Endothelial cell of umbilical vein (primary cell): ENCODE measurements at regions not wholly inside any gene's neighbourhood (a gene's known extent, or its start where the extent isn't known, plus 50 kb on each side); places are given as distances from the start of the nearest gene placed in this dataset.

Source experiments
- CTCF ChIP-seq, 2 donors: IDR thresholded peaks; 1 replicate in 1 of 2; 2 replicates in 1 of 2; pipeline ENCODE4 v1.5.1; 2011; ENCODE audit warnings: low read length in 2 of 2, mild to moderate bottlenecking in 2 of 2, moderate library complexity in 2 of 2, control low read depth in 1 of 2, inconsistent platforms in 1 of 2, low read depth in 1 of 2; ENCODE audit not compliant: insufficient read depth in 1 of 2; ENCODE audit errors: extremely low read depth in 1 of 2
- EZH2 ChIP-seq: IDR thresholded peaks from 2 replicates; pipeline ENCODE4 v1.6.1; 2012; ENCODE audit warnings: borderline replicate concordance, low read depth, mild to moderate bottlenecking, moderate library complexity, low read length, inconsistent platforms; ENCODE audit not compliant: severe bottlenecking
- FOS ChIP-seq: IDR thresholded peaks from 2 replicates; pipeline ENCODE4 v1.6.1; 2011; ENCODE audit warnings: mild to moderate bottlenecking, low read length, moderate library complexity, borderline replicate concordance; ENCODE audit not compliant: insufficient read depth
- JUN ChIP-seq: IDR thresholded peaks from 2 replicates; pipeline ENCODE4 v1.6.1; 2011; ENCODE audit warnings: borderline replicate concordance, low read depth; ENCODE audit not compliant: insufficient read length, insufficient read depth
- MAX ChIP-seq: IDR thresholded peaks from 2 replicates; pipeline ENCODE4 v1.6.1; 2011; ENCODE audit not compliant: insufficient read depth, insufficient read length
- MYC ChIP-seq: IDR thresholded peaks from one replicate; pipeline ENCODE4 v1.6.1; 2011; ENCODE audit warnings: mild to moderate bottlenecking, low read depth, low read length
- POLR2A ChIP-seq: IDR thresholded peaks from 2 replicates; pipeline ENCODE4 v1.6.1; 2012; ENCODE audit warnings: low read depth, mild to moderate bottlenecking, control low read depth, low read length
- POLR2AphosphoS5 ChIP-seq: IDR thresholded peaks from 2 replicates; pipeline ENCODE4 v1.6.1; 2012; ENCODE audit warnings: low read depth, mild to moderate bottlenecking, control low read depth, low read length, moderate library complexity; ENCODE audit not compliant: insufficient read depth

GRCh38 chrX:112450810-112451209 lies 228.9 kb downstream of the LHFPL1 start:
- TF ChIP-seq POLR2A, result no peak
- TF ChIP-seq EZH2, result no peak
- TF ChIP-seq CTCF (IDR thresholded peaks at IDR 0.05; ENCODE audit: extremely low read depth in 1 of 2, insufficient read depth in 1 of 2, low read depth in 1 of 2, low read length in 2 of 2), result no peak
- TF ChIP-seq MYC, result no peak
- TF ChIP-seq MAX, result no peak
- TF ChIP-seq POLR2AphosphoS5, result no peak
- no peak for TF ChIP-seq JUN
- TF ChIP-seq FOS, result no peak
